BE2C (cell line): ENCODE measurements at regions not wholly inside any gene's neighbourhood (a gene's known extent, or its start where the extent isn't known, plus 50 kb on each side); places are given as distances from the start of the nearest gene placed in this dataset.

Source experiments
- DNase-seq: peaks from one replicate; pipeline ENCODE4 v3.0.0-alpha.2; 2020
- H3K27me3 ChIP-seq: fragments of 250-450 bp; sonication (Bioruptor Pico); 2 replicates; pipeline ENCODE4 v1.5.1; 2020; ENCODE audit warnings: mild to moderate bottlenecking
- H3K36me3 ChIP-seq: fragments of 250-450 bp; sonication (Bioruptor Pico); 2 replicates; pipeline ENCODE4 v1.5.1; 2020; ENCODE audit warnings: mild to moderate bottlenecking
- H3K4me1 ChIP-seq: fragments of 250-450 bp; sonication (Bioruptor Pico); 2 replicates; pipeline ENCODE4 v1.5.1; 2020
- H3K4me3 ChIP-seq: 2 replicates; pipeline ENCODE4 v1.5.1; 2011; ENCODE audit warnings: low read depth, low read length
- H3K9me3 ChIP-seq: fragments of 250-450 bp; sonication (Bioruptor Pico); 2 replicates; pipeline ENCODE4 v1.5.1; 2020
- CTCF ChIP-seq: IDR thresholded peaks from 2 replicates; pipeline ENCODE4 v1.5.1; 2012; ENCODE audit warnings: mild to moderate bottlenecking, low read depth, low read length

GRCh38 chr18:65255417-65255816 is 495.4 kb upstream of the CDH7 start:
- Histone ChIP-seq H3K4me1 (no peaks in the 10 kb centered on the region), H3K27me3 (no peaks in the 10 kb centered on the region), H3K4me3 (no peak overlapping the region), H3K36me3 (no peaks in the 10 kb centered on the region), H3K9me3 (no peaks in the 10 kb centered on the region)
- no peak for DNase-seq
- no peak for TF ChIP-seq CTCF

- no peaks in the 10 kb centered on the region; the same call in 1 of the 2 replicates for H3K4me1 ChIP-seq
- no peaks in the 10 kb centered on the region for H3K9me3 ChIP-seq
- H3K36me3 ChIP-seq = no peaks in the 10 kb centered on the region
- no peak for DNase-seq
- H3K4me3 ChIP-seq = no peak overlapping the region
- no peaks in the 10 kb centered on the region for H3K27me3 ChIP-seq
- no peak for TF ChIP-seq CTCF
These were observed 511.0 kb upstream of the CDH7 start for GRCh38 chr18:65239787-65240186.

GRCh38 chr18:65235966-65236624 is 514.7 kb upstream of the CDH7 start:
- H3K4me1 ChIP-seq = no peaks in the 10 kb centered on the region; the same call in 1 of the 2 replicates
- H3K27me3 ChIP-seq = no peaks in the 10 kb centered on the region
- H3K4me3 ChIP-seq = peak overlapping the region; percentile 51
- no peak for TF ChIP-seq CTCF
- no peaks in the 10 kb centered on the region for H3K9me3 ChIP-seq
- H3K36me3 ChIP-seq = no peaks in the 10 kb centered on the region
- peak; percentile 68 for DNase-seq

GRCh38 chr18:65230311-65230710 is 520.5 kb upstream of the CDH7 start:
- Histone ChIP-seq H3K4me3 (no peak overlapping the region), H3K36me3 (no peaks in the 10 kb centered on the region), H3K27me3 (no peaks in the 10 kb centered on the region), H3K9me3 (no peaks in the 10 kb centered on the region), H3K4me1 (no peaks in the 10 kb centered on the region)
- DNase-seq = no peak
- TF ChIP-seq CTCF = no peak

- Histone ChIP-seq H3K36me3 (no peaks in the 10 kb centered on the region), H3K27me3 (no peaks in the 10 kb centered on the region), H3K4me3 (no peak overlapping the region), H3K9me3 (no peaks in the 10 kb centered on the region), H3K4me1 (no peaks in the 10 kb centered on the region)
- peak; percentile 34 for TF ChIP-seq CTCF
- no peak for DNase-seq
These were observed 522.8 kb upstream of the CDH7 start for GRCh38 chr18:65227970-65228369.

- Histone ChIP-seq H3K4me1 (no peaks in the 10 kb centered on the region), H3K9me3 (no peaks in the 10 kb centered on the region), H3K36me3 (no peaks in the 10 kb centered on the region), H3K4me3 (no peak overlapping the region), H3K27me3 (no peaks in the 10 kb centered on the region)
- no peak for DNase-seq
- TF ChIP-seq CTCF = no peak
These were observed 529.1 kb upstream of the CDH7 start for GRCh38 chr18:65221736-65222135.
